ENCODE measurements at regions not wholly inside any gene's neighbourhood (a gene's known extent, or its start where the extent isn't known, plus 50 kb on each side); places are given as distances from the start of the nearest gene placed in this dataset.

DNA sequence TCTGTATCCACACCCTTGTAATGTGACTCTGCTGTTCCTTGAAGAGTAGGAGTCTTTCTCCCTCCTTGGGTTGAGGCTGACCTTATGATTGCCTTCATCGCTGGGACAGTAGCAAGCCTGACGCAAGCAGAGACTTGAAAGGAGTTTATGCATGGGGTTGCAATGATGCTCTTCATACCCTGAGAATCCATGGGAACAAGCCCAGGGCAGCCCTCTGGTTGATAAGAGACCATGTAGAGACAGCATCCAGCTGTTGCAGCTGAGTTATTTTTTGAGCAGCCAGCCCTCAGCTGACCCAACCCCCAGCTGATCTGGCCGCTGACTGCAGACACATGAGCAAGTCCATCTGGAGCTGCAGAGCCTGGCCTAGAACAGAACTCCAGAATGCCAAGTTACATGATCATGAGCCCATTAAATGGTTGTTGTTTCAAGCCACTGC is 60.6 kb upstream of the ARNT2 start:
- POLR2A ChIA-PET, result no interaction called here
- Mint-ChIP-seq H3K9me3 (ENCODE audit: unreplicated experiment) (no peaks in the 10 kb centered on the region), H3K4me1 (ENCODE audit: insufficient read depth, unreplicated experiment) (no peaks in the 10 kb centered on the region), H3K4me3 (ENCODE audit: unreplicated experiment) (no peak overlapping the region), H3K27me3 (ENCODE audit: insufficient read depth, unreplicated experiment) (peaks cover 99% of the 10 kb centered on the region), H3K27ac (ENCODE audit: low read depth, unreplicated experiment) (no peak overlapping the region), H3K36me3 (ENCODE audit: insufficient read depth, unreplicated experiment) (no peaks in the 10 kb centered on the region)
- intact Hi-C loops (cut with micrococcal nuclease), result no loop called here
- TF ChIP-seq, protein P1, sequence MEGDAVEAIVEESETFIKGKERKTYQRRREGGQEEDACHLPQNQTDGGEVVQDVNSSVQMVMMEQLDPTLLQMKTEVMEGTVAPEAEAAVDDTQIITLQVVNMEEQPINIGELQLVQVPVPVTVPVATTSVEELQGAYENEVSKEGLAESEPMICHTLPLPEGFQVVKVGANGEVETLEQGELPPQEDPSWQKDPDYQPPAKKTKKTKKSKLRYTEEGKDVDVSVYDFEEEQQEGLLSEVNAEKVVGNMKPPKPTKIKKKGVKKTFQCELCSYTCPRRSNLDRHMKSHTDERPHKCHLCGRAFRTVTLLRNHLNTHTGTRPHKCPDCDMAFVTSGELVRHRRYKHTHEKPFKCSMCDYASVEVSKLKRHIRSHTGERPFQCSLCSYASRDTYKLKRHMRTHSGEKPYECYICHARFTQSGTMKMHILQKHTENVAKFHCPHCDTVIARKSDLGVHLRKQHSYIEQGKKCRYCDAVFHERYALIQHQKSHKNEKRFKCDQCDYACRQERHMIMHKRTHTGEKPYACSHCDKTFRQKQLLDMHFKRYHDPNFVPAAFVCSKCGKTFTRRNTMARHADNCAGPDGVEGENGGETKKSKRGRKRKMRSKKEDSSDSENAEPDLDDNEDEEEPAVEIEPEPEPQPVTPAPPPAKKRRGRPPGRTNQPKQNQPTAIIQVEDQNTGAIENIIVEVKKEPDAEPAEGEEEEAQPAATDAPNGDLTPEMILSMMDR (IDR thresholded peaks at IDR 0.05; ENCODE audit: unreplicated experiment), result no peak
- DNase-seq (ENCODE audit: unreplicated experiment), result no peak
- CTCF ChIA-PET, result no interaction called here
- no TSS peak for BruUV-seq (replicated peaks)

DNA sequence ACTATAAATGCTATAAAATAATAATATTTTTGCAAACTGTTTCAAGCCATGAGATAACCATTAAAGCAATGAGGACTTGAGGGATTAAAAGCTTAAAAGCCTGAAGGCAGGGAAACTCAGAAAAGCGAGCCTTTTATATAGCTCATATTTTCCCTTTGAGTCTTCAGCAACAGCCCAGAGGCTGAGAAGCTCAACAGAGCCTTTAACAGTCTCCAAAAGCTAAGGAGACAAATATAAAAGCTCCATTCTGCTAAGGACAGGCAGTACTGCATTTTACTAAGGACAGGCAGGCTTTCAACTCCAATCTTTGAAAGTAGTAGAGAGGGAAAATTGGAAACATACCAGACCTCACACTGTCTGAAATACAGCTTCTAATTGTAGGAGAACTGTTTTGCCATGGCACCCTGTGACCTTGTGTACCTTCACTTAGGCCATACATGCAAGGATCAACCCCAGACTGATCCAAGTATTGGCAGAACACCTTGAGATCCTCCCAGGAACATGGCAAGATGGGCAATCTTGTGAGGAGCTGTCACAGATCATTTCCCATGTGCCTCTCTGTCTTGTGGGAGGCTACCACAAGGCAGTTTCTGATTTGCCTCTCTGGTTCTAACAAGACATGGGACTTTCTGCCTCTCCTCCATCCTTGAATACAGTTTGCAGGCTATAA is 53.1 kb upstream of the ARNT2 start:
- CTCF ChIA-PET, result interaction anchor here (0.6 kb wide), 1 partner anchor 19 kb away, joined by 3 read pairs; no protein-coding TSS in a partner anchor
- intact Hi-C loops (cut with micrococcal nuclease), result no loop called here
- Mint-ChIP-seq H3K27ac (ENCODE audit: low read depth, unreplicated experiment) (no peak overlapping the region), H3K36me3 (ENCODE audit: insufficient read depth, unreplicated experiment) (no peaks in the 10 kb centered on the region), H3K27me3 (ENCODE audit: insufficient read depth, unreplicated experiment) (peaks cover 92% of the 10 kb centered on the region), H3K4me3 (ENCODE audit: unreplicated experiment) (no peak overlapping the region), H3K4me1 (ENCODE audit: insufficient read depth, unreplicated experiment) (no peaks in the 10 kb centered on the region), H3K9me3 (ENCODE audit: unreplicated experiment) (no peaks in the 10 kb centered on the region)
- no TSS peak for BruUV-seq (replicated peaks)
- TF ChIP-seq, protein P1 (IDR thresholded peaks at IDR 0.05; ENCODE audit: unreplicated experiment), result no peak
- no peak for DNase-seq (ENCODE audit: unreplicated experiment)
- POLR2A ChIA-PET, result no interaction called here
